ENCODE measurements at regions not wholly inside any gene's neighbourhood (a gene's known extent, or its start where the extent isn't known, plus 50 kb on each side); places are given as distances from the start of the nearest gene placed in this dataset.
A peak's percentile ranks its signal among the peaks of the same experiment; 100 is the strongest.

DNA sequence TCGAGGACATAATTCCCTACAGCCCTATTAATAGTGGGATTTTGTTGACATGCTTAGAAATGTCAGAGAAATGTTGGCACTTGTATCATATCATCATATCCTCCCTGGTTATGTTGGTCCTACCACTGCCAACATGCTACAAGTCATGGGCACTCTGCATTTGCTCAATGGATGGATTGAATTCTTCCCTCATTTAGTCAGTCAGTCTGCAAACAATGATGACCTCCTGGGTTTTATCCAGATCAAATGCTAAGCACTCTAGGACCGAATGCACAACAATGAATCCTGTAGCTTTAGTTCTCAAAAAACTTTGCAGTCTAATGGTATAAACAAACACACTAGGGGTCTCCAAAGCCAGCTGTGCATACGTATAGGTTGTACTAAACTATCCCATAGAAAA is 357.2 kb upstream of the DPYD start:
- DNase-seq, result no peak

DNA sequence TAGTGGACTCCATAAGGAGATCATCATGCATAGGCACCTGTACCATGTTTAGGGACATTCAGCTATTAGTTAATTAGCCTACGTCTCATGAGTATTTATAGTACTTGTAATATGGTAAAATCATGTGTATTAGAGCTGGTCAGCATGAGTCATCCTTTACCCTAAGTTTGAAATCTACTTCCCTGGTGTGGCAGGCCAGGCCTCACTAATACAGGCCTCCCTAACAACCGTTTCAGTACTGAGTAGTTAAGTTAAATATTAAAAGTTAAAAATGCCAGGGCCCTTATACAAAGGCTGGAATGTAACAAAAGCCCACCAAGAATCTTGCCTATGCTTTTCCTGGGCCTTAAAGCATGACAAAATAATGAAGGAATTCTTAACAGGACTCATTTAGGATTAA is 356.3 kb upstream of the DPYD start:
- no peak for DNase-seq

DNA sequence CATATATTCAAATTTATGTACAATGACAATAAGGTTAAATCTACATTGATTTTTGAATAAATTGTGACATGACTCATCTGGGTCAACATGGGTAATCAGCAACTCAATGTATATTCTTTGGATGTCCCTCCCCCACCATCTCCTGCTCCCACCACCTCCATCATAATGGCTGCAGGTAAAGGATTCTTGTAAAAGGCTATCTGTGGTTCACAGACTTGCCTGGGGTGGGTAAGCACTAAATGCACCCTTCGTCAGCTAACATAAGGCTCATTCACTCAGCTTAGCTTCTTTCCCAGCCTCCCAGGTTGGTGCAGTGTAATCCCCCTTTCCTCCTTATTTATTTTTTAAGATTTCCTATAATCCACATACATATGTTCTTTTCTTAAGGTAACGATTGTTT is 355.7 kb upstream of the DPYD start:
- no peak for DNase-seq

DNA sequence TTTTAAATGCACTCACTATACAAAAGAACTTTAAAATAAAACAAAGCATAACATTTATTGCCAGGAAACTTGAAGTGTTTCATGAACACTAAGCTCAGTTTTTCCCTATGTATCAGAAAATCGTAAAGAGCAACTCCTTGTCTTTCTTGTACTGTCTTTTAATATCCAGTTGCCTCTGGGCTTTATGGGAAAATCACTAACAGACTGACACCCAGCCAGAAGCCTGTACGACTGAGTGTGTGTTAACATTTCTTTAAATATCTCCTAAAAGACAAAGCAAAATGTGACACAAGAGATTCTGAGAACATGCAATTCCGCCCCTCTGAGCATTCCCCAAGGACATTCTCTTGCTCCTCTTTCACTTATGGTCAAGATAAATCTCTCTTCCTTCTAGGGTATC is 347.5 kb upstream of the DPYD start:
- no peak for DNase-seq

DNA sequence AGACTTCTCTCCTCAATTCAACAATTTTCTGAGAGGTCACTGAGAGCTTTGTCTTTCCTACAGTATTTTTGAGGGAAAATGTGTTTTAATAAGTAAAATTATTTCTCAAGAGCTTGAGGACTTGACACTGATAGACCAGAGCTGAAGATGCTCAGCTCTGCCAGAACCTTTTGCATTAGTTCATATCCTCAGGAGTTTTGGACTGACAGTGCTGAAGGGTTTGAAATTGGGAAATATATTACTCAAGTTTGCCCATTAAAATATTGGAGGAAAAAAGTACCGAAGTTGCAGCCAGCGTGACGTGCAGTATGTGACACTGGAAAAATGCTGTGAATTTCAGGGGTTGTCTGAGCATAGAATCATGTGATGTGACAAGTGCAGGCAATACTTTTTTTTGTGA is 346.6 kb upstream of the DPYD start:
- DNase-seq, result no peak

DNA sequence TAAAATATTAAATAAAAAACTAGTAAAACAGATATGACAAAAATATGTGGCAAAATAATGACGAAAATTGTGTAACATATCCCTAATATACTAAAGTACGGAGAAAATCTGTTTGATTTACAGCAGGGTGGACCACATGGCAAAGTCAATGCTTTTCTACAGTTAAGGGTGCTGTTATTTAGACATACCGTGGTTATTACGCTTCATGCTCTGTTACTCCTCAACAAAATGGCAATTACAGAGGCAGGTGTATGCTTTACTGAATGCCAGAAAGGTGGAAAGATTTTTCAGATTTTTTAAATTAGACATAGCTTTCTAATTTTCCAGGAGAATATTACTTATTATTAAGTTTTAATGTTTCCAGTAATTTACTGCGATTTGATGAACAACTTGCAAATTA is 343.9 kb upstream of the DPYD start:
- no peak for DNase-seq

DNA sequence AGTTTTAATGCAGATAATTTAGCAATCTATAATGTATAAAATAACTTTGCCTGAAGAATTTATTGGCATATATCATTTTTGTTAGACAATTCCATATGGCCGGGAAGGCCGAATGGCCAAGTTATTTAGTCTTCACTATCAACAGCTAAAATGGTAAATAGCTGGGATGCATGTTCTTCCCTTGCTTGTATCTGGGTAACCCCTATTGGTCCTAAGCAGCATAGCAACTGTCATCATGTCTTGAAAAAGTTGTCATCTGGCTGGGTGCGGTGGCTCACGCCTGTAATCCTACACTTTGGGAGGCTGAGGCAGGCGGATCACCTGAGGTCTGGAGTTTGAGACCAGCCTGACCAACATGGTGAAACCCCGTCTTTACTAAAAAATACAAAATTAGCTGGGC is 340.0 kb upstream of the DPYD start:
- DNase-seq, result no peak

DNA sequence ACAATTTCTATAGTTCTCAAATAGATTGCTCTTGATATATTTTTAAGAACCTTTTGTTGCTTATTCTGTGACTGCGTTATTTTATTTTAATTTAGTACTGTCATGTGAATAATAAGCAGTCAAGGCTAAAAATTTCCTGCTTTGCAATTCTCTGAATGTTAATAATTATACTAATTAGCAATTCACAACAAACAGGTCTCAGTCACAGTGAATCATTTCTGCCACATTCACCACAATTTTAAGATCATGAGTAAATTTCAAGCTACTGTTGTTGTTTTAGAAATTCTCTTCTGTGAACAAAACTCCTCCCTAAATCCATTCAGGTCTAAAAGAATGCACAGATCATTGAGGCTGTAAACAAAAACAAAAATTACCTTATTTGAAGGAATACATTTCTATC is 339.6 kb upstream of the DPYD start:
- DNase-seq, result no peak

DNA sequence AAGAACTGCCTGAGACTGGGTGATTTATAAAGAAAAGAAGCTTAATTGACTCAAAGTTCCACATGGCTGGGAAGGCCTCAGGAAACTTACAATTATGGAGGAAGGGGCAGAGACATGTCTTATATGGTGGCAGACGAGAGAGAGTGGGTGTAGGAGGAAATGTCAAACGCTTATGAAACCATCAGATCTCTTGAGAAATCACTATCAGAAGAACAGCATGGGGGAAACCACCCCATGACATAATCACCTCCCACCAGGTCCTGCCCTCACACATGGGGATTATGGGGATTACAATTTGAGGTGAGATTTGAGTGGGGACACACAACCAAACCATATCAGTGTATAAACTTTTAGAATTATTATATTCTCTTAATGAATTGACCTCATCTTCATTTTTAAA is 335.9 kb upstream of the DPYD start:
- peak; percentile 10 for DNase-seq

DNA sequence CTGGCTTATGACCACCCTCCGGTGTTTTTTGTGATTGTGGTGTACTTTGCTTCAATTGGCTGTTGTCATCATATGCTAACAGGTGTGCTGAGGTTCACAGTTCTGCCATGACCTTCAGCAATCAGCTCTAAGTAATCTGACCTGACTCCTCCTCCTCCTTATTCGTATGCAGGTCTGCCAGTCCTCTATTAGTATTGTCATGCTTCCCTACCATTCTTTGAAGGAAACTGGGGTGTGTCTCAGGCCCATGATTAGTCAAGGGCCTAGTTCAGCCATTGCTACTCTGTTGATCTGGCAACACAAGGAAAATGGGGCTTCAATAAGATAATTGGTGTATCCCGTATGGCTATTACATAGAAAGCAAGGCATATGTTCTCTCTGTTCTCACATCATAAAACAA is 332.3 kb upstream of the DPYD start:
- DNase-seq, result no peak

DNA sequence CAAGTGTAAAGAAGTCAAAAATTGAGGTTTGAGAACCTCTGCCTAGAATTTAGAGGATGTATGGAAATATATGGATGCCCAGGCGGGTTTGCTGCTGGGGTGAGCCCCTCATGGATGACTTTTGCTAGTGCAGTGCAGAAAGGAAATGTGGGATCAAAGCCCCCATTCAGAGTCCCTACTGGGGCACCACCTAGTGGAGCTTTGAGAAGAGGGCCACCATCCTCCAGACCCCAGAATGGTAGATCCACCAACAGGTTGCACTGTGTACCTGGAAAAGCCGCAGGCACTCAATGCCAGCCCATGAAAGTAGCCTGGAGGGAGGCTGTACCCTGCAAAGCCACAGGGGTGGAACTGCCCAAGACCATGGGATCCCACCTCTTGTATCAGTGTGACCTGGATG is 330.7 kb upstream of the DPYD start:
- DNase-seq, result no peak

DNA sequence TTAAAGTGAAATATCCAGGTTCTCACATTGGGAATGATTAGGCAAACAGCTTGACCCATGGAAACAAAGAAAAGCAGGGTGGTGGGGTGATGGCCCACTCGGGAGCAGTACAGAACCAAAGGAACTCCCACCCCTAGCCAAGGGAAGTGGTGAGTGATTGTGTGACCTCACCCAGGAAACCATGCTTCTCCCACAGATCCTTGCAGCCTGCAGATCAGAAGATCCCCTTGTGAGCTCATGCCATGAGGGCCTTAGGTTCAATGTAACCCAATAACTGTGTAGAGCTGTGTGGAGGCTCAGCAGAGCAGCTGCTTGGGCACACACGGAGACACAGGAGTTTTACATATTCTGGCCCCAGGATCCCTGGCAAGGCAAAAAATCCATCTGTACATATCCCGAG is 311.8 kb upstream of the DPYD start:
- DNase-seq, result no peak

DNA sequence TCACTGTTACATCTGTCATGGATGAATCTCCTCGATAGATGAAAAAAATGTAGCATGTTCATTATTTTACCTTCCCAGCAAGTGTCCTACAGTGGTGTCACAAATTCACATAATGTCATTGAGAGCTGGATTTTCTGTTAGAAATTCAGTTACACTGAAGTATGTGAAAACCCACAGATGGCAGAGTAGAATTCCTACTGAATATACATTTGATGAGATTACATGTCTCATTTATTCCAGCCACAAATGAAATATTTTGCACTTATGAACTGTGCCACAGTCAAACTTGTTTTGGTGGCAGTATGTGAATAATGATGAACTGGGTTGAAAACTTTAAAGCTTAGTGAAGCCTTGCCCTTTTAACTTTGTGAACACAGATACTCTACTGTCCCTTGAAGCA is 301.9 kb upstream of the DPYD start:
- no peak for DNase-seq

DNA sequence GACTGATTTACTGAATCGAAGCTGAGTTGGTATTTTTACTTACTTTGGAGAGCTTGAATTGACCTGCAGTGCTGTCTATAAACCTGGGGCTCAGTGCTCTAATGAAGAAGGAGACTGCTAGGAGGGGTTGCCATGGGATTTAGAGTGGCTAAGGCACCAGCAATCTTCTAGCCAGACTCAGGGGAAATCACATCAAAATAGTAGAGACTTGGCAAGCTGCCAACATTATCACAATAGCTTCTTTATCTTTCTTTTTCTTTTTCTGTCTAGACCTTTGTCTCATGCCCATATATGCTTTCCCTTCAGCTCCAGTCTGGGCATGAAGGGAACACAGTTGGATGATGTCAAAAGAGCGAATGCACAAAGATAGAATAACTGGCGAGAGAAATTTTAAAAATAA is 301.1 kb upstream of the DPYD start:
- DNase-seq, result no peak

DNA sequence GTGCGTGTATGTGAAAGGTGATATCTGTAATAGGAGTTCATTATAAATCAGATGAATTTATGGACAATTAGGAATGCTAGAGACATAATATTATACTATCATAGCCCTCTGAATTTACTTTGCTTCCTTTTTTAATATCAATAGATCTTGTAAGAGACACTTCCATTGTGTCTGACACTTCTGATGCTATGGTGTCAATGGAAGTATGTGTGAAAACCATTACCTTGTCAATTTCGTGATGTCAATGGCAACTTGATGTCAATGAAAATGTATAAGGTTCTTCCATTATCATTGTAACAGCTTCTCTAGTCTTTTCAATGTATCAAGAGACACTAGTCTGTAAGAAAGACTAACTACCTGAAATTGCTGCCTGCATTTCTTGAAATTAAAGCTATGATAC is 296.8 kb upstream of the DPYD start:
- DNase-seq, result no peak

DNA sequence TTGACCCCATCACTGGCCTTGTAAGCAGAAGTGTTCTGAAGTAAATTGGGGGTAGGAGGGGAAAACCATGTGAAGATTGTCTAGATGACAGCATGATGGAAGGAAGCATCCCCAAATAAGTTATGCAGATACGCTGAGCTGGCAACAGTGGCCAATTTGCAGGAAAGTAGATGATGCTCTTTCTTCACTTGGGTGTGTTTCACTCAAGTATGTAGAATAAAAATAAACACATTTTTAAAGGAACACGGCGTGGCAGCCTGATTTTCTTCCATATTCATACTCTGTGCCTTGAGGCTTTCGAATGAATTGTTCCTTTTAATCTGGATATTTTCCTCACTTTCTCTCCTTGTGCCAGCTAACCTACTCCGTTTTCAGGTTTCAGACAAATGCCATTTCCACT is 295.5 kb upstream of the DPYD start:
- no peak for DNase-seq

DNA sequence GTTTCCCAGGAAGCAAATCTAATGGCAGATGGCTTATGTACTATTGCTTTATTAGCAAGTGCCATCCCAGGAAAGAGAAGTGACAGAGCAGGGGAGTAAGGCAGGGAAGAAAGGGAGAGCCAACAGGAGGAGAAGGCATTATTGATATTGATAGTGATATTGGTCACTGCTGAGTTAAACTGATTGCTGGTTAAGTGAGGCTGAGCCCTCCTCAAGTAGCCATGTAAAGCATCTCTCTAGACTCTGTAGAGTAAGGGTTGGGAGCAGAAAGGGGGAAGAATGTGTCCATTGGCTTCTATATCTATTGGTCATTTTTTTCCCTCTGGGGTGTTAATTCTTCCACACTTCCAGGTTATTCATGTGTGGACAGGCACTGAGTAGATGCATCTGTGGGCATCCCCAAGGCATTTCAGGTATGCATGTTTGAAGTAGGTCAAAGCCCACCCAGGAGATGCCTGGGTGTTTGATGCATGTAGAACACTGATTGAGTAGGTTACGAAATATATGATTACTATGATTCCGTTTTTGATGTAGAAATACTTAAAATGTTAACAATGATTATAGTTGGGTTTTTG is 290.5 kb upstream of the DPYD start:
- DNase-seq, result no peak

DNA sequence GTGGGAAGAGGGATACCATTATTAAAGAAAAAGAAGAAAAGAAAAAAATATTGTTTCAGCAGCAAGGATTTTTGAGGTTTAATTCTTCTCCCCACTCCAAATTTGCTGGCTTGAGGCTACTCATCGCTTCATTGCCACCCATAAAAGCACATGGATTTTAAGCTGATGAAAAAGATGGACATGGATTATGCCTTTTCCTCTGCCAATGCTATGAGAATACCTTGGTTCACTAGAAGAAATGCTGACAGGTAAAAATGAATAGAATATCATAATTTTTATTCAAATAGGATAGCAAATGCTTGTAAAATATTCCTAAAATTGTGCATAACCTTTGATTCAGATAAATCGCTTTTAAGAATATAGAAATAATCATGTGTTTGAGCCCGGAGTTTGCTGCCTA is 289.7 kb upstream of the DPYD start:
- DNase-seq, result no peak

DNA sequence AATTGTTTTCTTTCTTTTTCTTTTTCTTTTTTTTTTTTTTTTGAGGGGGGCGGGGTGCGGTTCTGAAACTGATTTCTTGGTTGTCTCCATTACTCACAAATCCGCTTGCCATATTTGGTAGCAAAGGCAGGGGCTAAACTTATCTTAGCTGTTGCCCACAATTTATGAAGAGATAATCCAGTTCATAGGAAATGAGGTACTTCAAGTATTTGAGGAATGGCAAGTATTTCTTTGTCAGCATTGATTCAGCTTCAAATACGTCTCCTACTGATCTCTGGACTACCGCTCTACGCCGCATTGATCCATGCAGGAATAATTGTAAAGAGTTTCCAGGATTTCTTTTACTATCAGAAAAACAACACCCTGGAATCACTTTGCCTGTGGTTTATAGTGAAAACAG is 289.2 kb upstream of the DPYD start:
- DNase-seq, result no peak

DNA sequence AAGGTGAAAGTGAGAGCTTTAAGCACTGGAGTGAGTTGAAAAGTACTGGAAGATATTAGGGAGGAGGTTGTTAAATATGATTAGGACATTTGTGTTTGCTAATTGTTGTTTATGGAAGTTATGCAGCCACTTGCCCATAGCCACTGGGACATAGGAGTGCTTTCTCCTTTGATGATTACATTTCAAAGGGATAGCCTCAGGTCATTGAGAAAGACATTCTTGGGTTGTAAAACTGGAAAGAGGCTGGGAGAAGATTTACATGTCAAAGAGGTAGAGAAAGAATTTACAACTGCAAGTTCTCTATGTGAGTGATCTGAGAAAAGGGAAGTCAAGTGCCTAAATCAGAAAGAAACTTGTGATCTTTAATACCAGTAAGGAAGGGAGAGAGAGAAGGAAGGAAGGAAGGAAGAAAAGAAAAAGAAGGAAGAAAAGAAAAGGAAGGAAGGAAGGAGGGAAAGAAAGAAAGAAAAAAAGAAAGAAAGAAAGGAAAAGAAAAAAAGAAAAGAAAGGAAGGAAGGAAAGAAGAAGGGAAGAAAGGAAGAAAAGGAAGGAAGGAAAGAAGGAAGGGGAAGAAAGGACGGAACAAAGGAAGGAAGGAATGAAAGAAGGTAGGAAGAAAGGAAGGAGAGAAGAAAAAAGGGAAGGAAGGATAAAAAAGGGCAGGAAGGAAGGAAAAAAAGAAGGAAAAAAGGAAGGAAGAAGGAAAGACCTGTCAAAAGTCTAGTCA is 284.6 kb upstream of the DPYD start:
- DNase-seq, result no peak

DNA sequence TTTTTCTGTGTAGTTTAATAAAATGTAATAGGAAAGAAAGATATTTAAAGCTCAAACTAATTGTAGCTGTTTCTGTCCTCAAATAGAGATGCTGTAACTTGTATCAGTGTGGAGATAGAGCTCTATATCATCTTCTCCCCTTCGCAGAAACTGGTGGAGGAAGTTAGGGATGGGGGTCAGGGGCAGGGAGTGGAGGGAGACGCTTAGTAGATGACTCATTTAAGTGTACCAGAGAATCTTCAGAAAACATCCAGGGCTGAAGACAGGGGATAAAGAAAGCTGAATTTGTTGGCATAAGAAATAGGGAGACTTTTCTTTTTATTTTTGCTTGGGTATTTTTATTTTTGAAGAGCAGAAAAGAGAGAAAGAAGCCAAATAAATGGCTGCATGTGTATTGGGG is 282.6 kb upstream of the DPYD start:
- DNase-seq, result no peak

DNA sequence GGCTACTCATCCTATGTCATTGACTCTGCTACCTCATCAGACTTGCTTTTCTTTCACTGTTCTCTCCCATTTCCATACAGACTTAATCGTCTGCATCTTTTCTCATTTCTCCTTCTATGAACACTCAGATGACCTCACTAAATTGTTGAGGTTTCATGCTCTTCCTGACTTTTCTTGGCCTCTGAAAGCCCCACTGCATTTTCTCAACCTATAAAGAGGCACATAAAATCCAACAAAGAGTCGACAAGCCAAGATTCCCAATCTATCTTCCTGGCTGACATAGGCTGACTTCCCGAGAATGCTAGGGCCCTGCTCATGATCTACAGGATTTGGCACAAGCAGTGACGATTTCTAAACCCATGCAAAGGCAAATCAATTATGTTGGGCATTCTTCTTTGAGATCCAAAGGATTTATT is 280.8 kb upstream of the DPYD start:
- no peak for DNase-seq

DNA sequence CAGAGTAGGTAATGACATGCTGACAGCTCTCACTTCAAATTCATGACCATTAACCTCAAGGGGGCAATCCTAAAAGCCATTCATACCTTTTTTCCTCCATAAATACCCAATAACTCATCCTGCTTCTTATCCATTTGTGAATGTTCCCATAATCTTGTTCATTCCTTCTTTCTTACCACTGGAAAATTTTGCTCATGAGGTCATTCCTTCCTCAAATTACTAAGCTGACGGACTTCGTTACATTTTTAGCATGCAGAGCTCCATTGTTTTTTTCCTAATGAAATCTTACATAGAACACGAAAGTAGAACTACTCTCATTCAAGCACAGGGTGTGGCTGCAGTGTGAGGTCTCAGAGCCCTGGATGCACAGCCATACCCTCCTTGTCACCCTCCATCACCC is 276.5 kb upstream of the DPYD start:
- no peak for DNase-seq

DNA sequence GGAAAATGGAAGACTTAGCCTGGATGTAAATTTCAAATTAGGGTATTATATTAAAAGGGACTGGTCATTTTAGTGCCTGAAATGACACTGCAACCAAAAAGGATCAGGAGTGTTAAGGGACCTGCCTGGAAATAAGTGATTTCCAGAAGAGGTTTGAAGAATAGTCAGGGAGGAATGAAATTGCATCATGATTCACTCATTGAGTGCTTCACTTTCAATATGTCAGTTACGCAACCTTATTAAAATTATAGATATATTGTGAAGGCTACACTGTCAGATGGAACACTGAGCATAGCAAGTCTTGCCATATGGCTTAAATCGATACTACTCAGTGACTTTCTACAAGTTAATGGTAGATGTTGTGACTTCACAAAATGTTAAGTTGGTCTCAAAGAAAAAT is 275.2 kb upstream of the DPYD start:
- no peak for DNase-seq

DNA sequence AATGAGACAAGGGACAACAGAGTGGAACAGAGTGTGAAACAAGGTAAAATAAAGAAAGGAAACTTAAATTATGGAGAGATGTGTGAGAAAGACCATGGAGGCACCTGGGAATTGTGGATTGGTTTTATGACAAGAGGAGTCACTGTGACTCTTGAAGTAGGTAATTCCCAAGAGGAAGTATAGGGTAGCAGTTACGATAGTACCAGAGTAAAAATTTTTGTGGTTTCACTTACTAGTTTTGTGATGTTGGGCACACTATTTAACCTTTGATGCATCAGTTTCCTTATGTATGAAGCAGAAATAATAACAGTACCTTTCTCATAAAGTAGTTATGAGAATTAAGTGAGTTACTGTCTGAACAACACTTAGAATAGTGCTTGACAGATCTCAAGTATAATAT is 267.9 kb upstream of the DPYD start:
- DNase-seq, result no peak

All from activated naive CD4-positive, alpha-beta T cell treated with Interleukin-2 at 50 U/mL for 16 hours (primary cell).